GM21576 (cell line): ENCODE measurements at regions not wholly inside any gene's neighbourhood (a gene's known extent, or its start where the extent isn't known, plus 50 kb on each side); places are given as distances from the start of the nearest gene placed in this dataset.
"Not testable (repeated sequence)": the region's sequence is repeated elsewhere in the genome, so short reads cannot be mapped to it uniquely, and the experiment has no call there.

Experiments
- ATAC-seq: cut with Tn5 transposase; IDR thresholded peaks from one replicate; pipeline ENCODE4 v1.9.1; 2021; ENCODE audit warnings: mild to moderate bottlenecking, moderate library complexity; ENCODE audit not compliant: unreplicated experiment

DNA sequence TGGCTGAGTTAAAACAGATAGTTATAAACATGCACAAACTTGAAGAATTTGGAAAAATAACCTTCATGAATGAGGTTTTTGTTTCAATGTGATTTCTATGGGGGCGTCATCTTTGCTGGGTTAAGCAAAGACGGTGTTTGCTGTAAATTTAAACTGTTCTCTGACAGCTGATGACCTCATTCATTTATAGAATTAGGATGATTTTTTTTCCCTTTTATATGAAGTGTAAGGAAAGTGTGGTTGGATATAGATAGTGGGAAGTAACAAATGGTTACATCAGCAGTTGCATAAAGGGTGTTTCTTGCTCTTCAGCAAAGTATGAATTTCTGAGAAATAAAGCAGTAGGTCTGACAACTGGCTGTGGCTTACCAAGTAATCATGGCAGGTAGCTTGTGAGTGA lies 137.2 kb upstream of the CENPW start:
- no peak for ATAC-seq

DNA sequence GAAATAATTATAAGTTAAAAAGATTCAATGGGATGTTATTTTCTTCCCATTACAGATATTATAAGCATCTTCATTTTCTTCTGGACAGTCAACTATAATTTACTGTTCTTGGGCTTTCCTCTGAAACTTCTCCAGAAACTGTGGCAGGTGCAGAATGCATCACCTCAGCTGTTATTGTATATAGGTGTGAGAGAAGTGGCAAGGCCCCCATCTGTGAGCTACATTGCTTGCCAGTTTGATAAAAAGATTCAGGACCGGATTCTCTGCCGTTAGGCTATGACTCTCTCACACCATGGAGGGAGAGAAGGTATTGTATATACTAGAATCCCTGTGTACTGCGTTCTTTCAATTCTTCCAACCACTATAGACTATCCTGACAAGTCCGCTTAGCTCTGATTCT lies 135.8 kb upstream of the CENPW start:
- ATAC-seq: no peak

DNA sequence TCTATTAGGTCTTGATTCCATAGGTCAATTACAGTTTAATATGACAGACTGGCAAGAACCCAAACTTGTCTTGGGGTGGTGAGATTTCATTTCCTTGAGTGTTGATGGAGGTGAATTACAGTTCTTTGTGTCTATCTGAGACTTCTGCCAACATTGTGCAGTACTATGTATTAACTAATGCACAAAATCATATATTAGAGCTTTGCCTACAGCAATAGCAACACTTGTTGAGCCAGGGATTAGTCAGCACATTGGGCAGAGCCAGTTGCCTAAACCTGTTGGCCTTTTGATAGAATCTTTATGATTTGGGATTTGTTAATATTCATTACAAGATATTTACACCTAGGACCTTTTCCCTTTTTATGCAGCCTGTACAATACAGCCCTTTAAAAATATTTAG lies 135.3 kb upstream of the CENPW start:
- ATAC-seq: no peak

DNA sequence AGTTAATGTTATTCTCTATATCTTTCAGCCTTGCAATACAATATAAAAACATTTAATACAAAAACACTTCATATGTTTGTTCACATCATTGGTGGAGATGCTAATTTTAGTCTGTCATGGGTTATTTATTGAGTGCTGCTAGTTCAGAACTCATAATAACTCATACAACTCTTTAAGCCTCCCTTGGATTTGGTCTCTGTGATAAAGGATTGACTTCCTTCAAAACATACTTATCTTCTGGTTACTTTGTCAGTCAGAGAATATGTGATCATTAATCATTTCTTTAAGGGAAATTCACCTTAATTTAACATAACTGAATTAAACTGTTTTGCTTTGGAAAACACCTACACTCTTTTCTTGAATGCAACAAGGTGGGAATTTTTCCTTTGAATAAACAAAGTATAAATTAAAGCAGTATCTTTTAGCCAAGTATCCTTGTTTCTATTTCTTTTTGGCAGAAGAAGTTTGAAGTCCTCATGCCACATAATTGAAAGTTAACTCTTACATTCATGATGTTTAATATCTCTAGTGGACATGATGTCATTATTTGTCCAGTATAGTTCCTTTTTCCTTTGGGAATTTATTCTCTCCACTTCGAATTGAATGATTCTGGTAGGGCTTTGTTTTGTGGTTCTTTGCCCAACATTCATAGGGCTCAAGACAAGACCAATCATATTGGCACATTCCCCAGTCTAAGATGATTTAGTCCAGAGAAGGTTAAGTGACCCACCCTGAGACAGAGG lies 133.2 kb upstream of the CENPW start:
- ATAC-seq: no peak

DNA sequence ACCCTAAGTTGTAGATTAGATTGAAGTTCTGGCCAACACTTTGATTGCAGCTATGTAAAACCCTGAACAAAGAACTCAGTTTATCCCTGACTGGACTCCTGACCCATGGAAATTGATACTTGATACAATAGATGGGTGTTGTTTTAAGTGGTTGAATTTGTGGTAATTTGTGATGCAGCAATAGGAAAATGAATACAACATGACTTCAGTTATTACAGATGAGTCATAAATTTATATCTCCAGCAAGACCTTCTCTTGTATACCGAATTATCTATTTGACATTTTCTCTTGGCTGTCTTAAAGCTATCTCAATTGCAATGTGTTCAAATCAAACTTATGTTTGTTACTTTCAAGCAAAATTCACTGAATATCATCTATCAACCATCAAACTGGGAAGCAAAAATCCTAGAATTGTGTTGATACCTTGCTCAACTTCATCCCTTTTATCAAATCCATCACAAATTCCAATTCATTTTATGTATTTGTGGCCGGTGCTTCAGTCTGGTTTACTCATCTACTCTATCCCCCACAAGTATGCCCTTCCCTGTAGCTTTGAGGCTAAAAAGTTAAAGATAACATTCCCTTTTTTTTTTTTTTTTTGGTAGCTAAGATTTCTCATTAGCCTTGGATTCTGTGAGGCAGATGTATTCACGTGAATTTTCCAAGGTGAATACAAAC lies 129.4 kb upstream of the CENPW start:
- no peak for ATAC-seq

DNA sequence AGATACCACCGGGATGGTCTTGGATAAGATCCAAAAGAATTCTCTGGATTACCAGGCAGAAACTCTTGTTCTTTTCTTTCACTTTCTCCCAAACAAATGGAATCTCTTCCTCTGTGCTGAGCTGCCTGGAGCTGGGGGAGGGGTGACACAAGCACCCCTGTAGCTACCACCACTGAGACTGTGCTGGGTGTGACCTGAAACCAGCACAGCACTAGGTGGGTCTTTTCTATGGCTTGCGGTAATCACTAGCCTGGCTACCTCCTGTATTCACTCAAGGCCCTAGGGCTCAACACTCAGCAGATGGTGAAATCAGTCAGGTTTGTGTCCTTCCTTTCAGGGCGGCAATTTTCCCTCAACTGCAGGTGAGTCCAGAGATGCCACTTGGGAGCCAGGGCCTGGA lies 122.4 kb upstream of the CENPW start:
- no peak for ATAC-seq

DNA sequence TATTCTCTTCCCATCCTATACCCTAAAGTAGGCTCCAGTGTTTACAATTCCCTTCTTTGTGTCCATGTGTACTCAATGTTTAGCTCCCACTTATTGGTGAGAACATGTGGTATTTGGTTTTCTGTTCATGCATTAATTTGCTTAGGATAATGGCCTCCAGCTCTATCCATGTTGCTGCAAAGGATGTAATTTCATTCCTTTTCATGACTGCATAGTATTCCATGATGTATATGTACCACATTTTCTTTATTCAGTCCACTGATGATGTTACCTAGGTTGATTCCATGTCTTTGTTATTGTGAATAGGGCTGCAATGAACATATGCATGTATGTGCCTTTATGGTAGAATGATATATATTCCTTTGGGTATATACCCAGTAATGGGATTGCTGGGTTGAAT lies 119.0 kb upstream of the CENPW start:
- not testable (repeated sequence) for ATAC-seq

DNA sequence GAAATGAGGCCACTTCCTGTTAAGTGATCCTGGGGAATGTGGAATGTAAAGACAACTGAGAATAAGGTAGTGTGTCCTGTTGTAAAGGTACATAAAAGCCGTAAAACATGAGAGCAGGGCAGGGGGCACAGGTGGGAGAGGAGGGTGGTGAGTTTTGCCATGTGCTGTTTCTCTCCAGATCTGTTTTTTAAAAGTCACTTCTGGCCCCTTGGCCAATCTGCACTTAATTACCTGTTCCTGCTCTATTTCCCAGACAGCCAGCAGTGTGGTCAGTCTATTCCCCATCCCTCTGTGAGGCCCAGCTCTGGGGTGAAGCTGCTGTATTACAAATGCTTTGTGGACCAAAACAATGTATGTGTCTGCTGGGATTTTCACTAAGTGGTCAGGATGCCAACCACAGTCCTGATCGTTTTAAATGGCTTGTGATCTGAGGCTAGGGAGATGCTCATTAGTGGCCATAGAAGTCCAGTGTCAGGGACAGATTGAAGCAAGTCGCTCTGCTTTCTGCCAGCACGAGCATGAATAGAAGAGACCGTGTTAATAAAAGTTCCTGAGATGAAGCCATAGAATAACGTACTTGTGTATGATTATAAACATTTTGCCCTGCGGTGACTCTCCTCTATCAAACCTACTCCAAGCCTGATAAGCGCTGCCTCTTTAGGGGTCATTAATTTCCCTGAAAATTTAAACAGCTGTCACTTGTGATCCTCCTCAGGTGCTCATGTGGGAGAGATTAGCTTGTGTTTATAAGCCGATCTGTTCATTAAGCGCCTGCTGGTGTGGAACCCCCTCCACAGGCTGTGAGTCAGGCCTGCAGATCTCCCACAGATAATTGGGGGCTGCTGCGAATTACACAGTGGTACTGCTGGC lies 111.8 kb upstream of the CENPW start:
- ATAC-seq: no peak

DNA sequence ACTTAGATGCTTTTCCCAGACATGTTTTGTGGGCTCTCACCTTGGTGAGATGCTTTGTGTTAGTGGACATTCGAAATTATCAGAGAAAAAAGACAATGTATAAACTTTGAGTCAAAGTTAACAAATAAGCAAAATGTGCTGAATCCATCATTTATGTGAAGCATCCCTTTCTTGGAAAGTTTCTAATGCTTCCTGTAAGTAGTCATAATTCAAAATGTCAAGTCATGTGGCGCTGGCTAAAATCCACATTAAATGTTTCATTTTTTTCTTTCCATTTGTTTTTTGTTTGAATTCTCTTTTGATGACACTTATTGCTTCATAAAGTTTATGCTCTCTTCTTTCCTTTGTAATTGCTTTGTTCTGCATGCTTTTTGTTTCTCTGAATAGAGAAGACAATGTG lies 107.2 kb upstream of the CENPW start:
- no peak for ATAC-seq

DNA sequence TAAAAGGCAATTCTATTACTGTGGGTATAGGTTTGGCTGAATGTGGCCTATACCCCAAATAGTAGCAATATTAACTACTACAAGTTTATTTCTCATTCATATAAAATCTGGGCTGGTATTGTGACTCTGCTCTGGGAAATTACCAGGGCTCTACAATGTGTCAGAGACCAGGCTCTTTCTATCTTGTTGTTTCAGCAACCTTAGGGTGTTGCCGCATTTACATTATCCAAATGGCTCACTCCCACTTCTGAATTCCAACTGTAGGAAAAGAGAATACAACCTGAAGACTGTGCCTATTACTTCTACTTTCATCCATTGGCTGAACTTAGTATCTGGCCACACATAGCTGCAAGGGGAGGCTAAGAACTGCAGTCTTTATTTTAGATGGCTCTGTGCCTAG lies 106.7 kb upstream of the CENPW start:
- ATAC-seq: no peak

DNA sequence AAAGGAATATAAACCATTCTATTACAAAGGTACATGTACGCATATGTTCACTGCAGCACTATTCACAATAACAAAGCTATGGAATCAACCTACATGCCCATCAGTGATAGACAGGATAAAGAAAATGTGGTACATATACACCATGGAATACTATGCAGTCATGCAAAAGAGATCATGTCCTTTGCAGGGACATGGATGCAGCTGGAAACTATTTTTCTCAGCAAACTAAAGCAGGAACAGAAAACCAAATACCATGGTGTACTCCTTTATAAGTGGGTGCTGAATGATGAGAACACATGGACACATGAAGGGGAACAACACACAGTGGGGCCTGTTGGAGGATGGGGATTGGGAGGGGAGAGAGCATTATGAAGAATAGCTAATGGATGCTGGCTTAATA lies 104.6 kb upstream of the CENPW start:
- ATAC-seq: no peak

DNA sequence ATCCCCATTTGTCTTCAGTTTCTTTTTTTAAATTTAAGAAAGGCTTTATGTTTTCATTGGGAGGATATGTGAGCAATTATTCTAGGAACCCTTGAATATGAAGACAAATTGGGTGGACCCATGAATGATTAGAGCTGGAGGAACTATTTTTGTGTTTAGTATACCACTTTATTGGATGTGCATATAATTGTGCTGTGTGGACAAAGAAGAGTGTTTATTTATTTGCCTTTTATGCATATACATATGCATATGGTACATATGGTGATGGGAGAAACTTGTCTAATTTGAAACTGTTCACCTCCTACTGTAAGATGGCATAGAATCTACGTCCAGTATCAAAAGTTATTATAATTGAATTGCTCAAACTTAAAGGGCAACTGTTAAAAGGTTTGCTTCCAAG lies 94.8 kb upstream of the CENPW start:
- no peak for ATAC-seq

DNA sequence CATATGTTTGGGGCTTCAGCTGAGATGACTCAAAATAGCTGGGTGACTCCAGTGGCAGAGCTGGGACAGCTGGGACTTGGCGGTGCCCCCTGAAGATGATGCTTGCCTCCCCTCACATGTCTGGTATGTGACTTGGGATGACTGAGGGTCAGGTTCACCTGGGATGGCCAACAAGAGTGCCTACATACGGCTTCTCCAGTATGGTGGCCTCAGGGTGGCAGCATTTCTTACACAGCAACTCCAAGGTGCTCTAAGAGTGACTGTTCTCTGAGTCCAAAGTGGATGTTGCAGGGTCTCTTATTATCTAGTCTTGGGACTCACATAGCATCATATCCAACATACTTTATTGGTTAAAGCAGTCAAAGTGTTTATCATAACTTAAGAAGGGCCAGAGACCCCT lies 87.8 kb upstream of the CENPW start:
- peak; percentile 50 for ATAC-seq

DNA sequence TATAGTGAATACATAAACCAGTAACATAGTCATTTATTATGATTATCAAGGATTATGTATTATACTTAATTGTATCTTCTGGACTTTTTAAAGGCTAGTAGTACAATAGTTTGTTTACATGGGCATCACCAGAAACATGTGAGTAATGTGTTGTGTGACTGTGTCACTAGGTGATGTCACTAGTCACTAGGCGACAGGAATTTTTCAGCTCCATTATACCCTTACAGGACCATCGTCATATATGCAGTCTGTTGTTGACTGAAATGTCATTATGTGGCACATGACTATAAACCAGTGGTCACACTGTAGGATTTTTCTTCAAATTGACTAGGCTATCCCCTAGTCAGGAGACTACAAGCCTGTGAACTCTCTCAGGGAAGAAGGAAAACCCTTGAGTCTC lies 86.5 kb upstream of the CENPW start:
- ATAC-seq: no peak

DNA sequence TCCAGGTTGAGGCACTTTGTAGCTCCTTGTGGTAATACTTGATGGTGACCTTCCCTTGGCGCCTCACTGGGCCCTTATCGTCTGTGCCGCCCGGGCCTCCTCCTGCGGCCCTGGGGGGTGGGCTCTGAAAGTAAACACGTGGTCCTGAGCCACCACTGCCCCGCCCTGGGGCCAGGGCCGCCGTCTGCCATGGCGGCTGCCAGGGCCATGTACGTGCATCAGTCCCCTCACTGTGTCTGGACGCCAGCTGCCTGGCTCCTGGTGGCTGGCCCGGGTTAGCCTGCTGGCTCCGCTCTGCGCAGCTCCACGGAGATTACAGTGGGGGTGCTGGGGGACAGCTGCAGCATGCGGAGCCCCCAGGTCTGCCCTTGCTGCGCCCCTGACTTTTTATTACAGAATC lies 81.8 kb upstream of the CENPW start:
- ATAC-seq: no peak

DNA sequence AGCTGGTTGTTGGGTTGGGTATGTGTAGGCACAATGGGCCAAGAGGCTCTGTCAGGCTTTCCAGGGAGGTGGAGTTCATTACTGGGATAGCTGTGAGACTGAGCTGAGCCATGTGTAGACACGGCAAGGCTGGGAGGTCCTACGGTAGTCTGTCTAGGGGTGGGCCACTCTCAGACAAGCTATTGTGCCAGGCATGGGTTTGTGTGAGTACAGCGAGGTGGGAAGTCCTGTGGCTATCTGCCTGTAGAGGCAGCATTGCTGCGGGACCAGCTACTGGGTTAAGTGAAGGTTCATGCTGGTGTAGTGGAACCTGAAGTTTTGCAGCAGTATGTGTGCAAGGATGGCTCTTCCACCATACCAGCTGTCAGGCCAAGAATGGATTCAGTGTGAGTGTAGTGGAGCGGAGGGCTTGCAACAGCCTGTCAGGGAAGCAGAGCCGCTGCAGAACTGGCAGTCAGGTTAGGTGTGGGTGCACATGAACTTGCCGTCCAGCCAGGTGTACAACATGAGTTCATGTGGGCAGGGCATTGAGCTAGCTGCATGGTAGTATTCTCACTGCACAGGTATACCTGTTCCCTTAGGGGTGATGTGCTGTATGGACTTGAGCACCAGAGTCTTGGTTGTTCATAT lies 78.0 kb upstream of the CENPW start:
- ATAC-seq: no peak

DNA sequence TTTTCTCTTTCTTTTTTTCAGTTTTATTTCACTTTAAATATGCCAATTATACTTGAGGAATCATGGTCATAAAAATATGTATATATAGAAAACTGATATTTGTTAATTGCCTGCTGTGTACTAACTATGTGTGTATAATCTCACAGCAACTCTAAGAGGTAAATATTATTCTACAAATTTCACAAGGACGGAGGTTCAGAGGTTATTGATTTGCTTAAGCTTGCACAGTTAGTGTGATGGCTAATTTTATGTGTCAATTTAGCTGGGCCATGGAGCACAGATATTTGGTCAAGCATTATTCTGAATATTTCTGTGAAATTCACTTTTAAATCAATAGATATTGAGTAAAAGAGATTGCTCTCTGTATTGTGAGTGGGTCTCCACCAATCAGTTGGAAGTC lies 75.7 kb upstream of the CENPW start:
- ATAC-seq: no peak

DNA sequence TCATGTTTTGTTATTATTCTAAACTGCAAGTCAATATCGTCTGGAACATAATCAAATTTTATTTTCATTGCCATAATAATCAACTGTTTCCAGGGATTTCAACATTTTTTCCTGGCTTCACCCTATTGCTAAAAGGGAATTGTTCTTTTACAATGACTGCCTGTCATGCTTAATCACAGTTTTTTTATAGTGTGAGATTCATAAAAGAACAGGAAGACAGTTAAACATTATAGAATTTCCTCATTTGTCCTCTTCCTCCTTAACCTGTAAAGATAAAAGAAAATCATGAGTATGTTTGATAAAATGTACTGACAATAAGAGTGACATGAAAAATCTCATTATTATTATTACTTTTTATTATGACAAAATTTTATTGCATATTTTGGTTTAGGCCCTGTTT lies 73.3 kb upstream of the CENPW start:
- no peak for ATAC-seq

DNA sequence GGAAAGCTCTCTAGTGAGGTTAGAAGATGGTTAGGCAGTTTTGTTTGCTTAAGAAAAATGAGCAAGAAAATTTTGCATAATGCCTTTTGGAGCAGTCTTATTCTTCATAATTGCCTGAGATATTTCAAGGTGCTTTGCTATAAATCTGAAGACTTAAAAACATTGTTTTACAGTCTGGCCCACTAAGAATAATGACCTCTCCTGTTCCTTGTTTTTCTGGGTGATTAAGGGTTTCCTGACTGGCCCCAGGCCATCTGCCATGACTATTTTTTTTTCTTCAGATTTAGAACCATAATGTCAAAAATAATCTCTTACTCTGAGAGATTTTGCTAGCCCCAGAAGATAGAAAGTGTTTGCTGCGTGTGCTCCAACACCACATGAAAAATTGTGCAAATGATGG lies 72.3 kb upstream of the CENPW start:
- ATAC-seq: no peak

DNA sequence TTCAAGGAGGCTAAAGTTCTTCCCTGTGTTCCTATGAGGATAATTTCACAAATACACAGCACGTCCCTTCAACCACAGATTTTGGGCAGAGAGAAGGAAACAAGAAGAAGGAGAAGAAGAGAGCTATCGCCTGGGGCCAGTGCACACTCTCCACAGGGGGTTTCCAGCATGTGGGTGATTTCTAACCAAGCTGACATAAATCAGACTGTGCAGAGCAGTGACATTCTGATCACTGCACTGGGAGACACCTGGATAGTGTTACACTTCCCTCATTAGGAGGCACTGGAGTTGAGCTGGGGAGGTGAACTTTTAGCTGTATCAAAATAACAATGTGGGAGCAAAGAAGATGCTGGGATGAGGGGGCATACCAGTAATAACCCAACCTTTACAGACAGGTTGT lies 71.8 kb upstream of the CENPW start:
- ATAC-seq: peak; percentile 74

DNA sequence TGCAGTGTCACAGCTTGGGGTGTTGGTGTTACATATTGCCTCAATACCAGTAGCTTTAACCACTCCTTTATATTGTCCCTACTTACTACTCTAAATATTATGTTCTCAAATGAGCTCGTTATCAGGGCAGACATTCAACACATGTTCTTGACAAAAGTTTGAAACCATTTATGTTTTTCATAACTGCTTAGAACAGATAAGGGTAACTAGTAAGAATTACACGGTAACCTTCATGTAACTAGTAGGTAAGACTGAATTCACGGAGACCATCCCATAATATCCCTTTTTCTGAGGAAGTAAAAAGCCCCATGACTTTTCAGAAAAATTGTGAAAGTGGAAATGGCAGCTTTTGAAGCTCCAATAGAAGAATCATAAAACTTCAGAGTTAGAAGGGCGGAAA lies 59.6 kb upstream of the CENPW start:
- ATAC-seq: no peak
